CD14-positive monocyte (primary cell): ENCODE measurements at regions not wholly inside any gene's neighbourhood (a gene's known extent, or its start where the extent isn't known, plus 50 kb on each side); places are given as distances from the start of the nearest gene placed in this dataset.

Experiments used
- DNase-seq, 3 donors: peaks; one replicate each; pipeline ENCODE4 v3.0.0-alpha.2; 2011 to 2022
- H2AFZ ChIP-seq: 2 replicates; pipeline ENCODE4 v1.6.0; 2012; ENCODE audit warnings: mild to moderate bottlenecking, low read depth, low read length, inconsistent platforms; ENCODE audit not compliant: insufficient read depth, poor library complexity, severe bottlenecking
- H3K27ac ChIP-seq, 2 donors: 1 replicate in 1 of 2; 2 replicates in 1 of 2; pipeline ENCODE4 v1.5.1; 2012 to 2013; ENCODE audit warnings: low read length in 2 of 2, control low read depth in 1 of 2, inconsistent platforms in 1 of 2, low read depth in 1 of 2, mild to moderate bottlenecking in 1 of 2
- H3K27me3 ChIP-seq, 2 donors: one replicate each; pipeline versions ENCODE4 v1.6.0 to v1.6.1; 2011 to 2013; ENCODE audit warnings: low read length in 2 of 2; ENCODE audit not compliant: control insufficient read depth in 2 of 2, insufficient read depth in 2 of 2
- H3K36me3 ChIP-seq, 2 donors: replicated peaks in 1 of 2; 1 replicate in 1 of 2; 2 replicates in 1 of 2; pipeline versions ENCODE4 v1.5.1 to v1.6.1; 2012 to 2013; ENCODE audit warnings: low read length in 2 of 2, control low read depth in 1 of 2, inconsistent platforms in 1 of 2, mild to moderate bottlenecking in 1 of 2; ENCODE audit not compliant: insufficient read depth in 2 of 2, control insufficient read depth in 1 of 2
- H3K4me1 ChIP-seq, 2 donors: 1 replicate in 1 of 2; 2 replicates in 1 of 2; pipeline versions ENCODE4 v1.5.1 to v1.6.1; 2012 to 2013; ENCODE audit warnings: low read length in 2 of 2, control low read depth in 1 of 2, inconsistent platforms in 1 of 2, mild to moderate bottlenecking in 1 of 2, moderate library complexity in 1 of 2; ENCODE audit not compliant: insufficient read depth in 2 of 2, control insufficient read depth in 1 of 2
- H3K4me2 ChIP-seq: replicated peaks from 2 replicates; pipeline ENCODE3; 2012; ENCODE audit warnings: low read length, moderate library complexity, mild to moderate bottlenecking; ENCODE audit not compliant: poor library complexity, severe bottlenecking; ENCODE audit errors: extremely low read depth
- H3K4me3 ChIP-seq, 3 experiments: fragments of 200-600 bp in 1 of 3; sonication (generic) in 1 of 3; replicated peaks in 1 of 3; 1 replicate in 2 of 3; 2 replicates in 1 of 3; pipeline ENCODE4 v1.5.1; 2011 to 2013; ENCODE audit warnings: low read length in 3 of 3, mild to moderate bottlenecking in 3 of 3, control low read depth in 2 of 3, low read depth in 2 of 3, inconsistent platforms in 1 of 3, moderate library complexity in 1 of 3
- H3K79me2 ChIP-seq: 2 replicates; pipeline ENCODE4 v1.6.0; 2012; ENCODE audit warnings: mild to moderate bottlenecking, control low read depth, inconsistent platforms, low read length, moderate library complexity; ENCODE audit not compliant: insufficient read depth
- H3K9ac ChIP-seq: 2 replicates; pipeline ENCODE4 v1.6.0; 2017; ENCODE audit warnings: low read length, mild to moderate bottlenecking; ENCODE audit not compliant: insufficient read depth, poor library complexity, severe bottlenecking
- H3K9me3 ChIP-seq, 2 donors: replicated peaks in 1 of 2; 1 replicate in 1 of 2; 2 replicates in 1 of 2; pipeline versions ENCODE4 v1.5.1 to v1.6.1; 2012 to 2013; ENCODE audit warnings: low read length in 2 of 2, control low read depth in 1 of 2; ENCODE audit not compliant: control insufficient read depth in 1 of 2, insufficient read depth in 1 of 2
- H4K20me1 ChIP-seq: 2 replicates; pipeline ENCODE4 v1.6.0; 2012; ENCODE audit warnings: mild to moderate bottlenecking, low read length, control low read depth, moderate library complexity; ENCODE audit not compliant: insufficient read depth
- H3K27ac Mint-ChIP-seq, 7 donors: one replicate each; pipeline ENCODE4 v1.8.0; 2020; ENCODE audit warnings: mild to moderate bottlenecking in 7 of 7, mixed read lengths in 7 of 7, moderate library complexity in 6 of 7, inconsistent platforms in 2 of 7
- H3K27me3 Mint-ChIP-seq, 3 donors: one replicate each; pipeline ENCODE4 v1.8.0; 2021 to 2022; ENCODE audit warnings: low read depth in 3 of 3, mild to moderate bottlenecking in 3 of 3, mixed read lengths in 3 of 3, moderate library complexity in 3 of 3, inconsistent platforms in 1 of 3
- H3K36me3 Mint-ChIP-seq, 2 donors: one replicate each; pipeline ENCODE4 v1.8.0; 2020; ENCODE audit warnings: mixed read lengths in 2 of 2, inconsistent platforms in 1 of 2, mild to moderate bottlenecking in 1 of 2
- H3K4me1 Mint-ChIP-seq: one replicate; pipeline ENCODE4 v1.8.0; 2020; ENCODE audit warnings: mild to moderate bottlenecking, mixed read lengths
- H3K4me3 Mint-ChIP-seq, 2 donors: one replicate each; pipeline ENCODE4 v1.8.0; 2020; ENCODE audit warnings: mild to moderate bottlenecking in 2 of 2, mixed read lengths in 2 of 2, moderate library complexity in 1 of 2
- H3K9me3 Mint-ChIP-seq, 7 donors: one replicate each; pipeline ENCODE4 v1.8.0; 2020 to 2022; ENCODE audit warnings: mixed read lengths in 7 of 7, mild to moderate bottlenecking in 6 of 7, moderate library complexity in 6 of 7, inconsistent platforms in 2 of 7
- CTCF ChIP-seq: fragments of 200-600 bp; IDR thresholded peaks from one replicate; pipeline ENCODE4 v1.8.0; 2022; ENCODE audit warnings: antibody characterized with exemption, mild to moderate bottlenecking
- WGBS: methylation state at CpG from one replicate; pipeline ENCODE4 v1.1.5; 2013; ENCODE audit warnings: missing lambda C conversion rate; ENCODE audit not compliant: insufficient coverage; 5-methylcytosine and 5-hydroxymethylcytosine counted together
- intact Hi-C, 2 donors: fragments of 100-400 bp; cut with micrococcal nuclease; formaldehyde crosslinking; loops; one replicate each; pipeline versions ENCODE4 v1.15.0 to v1.15.1; 2023

- intact Hi-C loops = no loop called here
- H3K4me2 ChIP-seq = no peak overlapping the region
- H3K4me3 ChIP-seq = no peak overlapping the region
- H3K27me3 ChIP-seq = peaks cover 0 to 2% of the 10 kb centered on the region in 2 donors
- Mint-ChIP-seq H3K9me3 (peaks cover 0 to 4% (median 0%) of the 10 kb centered on the region in 7 donors), H3K4me3 (no peak overlapping the region), H3K27me3 (peaks cover 3 to 7% (median 6%) of the 10 kb centered on the region in 3 donors), H3K27ac (no peak overlapping the region), H3K4me1 (peaks cover 10% of the 10 kb centered on the region), H3K36me3 (no peaks in the 10 kb centered on the region)
- H3K36me3 ChIP-seq = no peaks in the 10 kb centered on the region
- H3K4me1 ChIP-seq = no peaks in the 10 kb centered on the region
- no peaks in the 10 kb centered on the region for H4K20me1 ChIP-seq
- DNase-seq = no peak
- no peak overlapping the region for H2AFZ ChIP-seq
- 96% methylated on average over 5 of the region's 6 CpGs for WGBS
- no peak overlapping the region for H3K27ac ChIP-seq
- no peak overlapping the region for H3K9ac ChIP-seq
- no peaks in the 10 kb centered on the region for H3K79me2 ChIP-seq
- no peaks in the 10 kb centered on the region for H3K9me3 ChIP-seq
- no peak for TF ChIP-seq CTCF
These were observed 217.9 kb downstream of the SREK1 start for GRCh38 chr5:66362046-66362445.

- 100% methylated on average over 4 of the region's 4 CpGs for WGBS
- Mint-ChIP-seq H3K4me1 (peaks cover 10% of the 10 kb centered on the region), H3K4me3 (no peak overlapping the region), H3K27me3 (peaks cover 3 to 7% (median 5%) of the 10 kb centered on the region in 3 donors), H3K36me3 (no peaks in the 10 kb centered on the region), H3K27ac (no peak overlapping the region), H3K9me3 (no peaks in the 10 kb centered on the region)
- H3K9ac ChIP-seq = no peak overlapping the region
- DNase-seq = no peak
- H3K36me3 ChIP-seq = no peaks in the 10 kb centered on the region
- H3K27me3 ChIP-seq = peaks cover 0 to 2% of the 10 kb centered on the region in 2 donors
- no peak overlapping the region for H3K27ac ChIP-seq
- no peak overlapping the region for H3K4me3 ChIP-seq
- no peak overlapping the region for H3K4me2 ChIP-seq
- H3K4me1 ChIP-seq = no peaks in the 10 kb centered on the region
- H4K20me1 ChIP-seq = no peaks in the 10 kb centered on the region
- H2AFZ ChIP-seq = no peak overlapping the region
- intact Hi-C loops = no loop called here
- TF ChIP-seq CTCF = no peak
- H3K79me2 ChIP-seq = no peaks in the 10 kb centered on the region
- H3K9me3 ChIP-seq = no peaks in the 10 kb centered on the region
These were observed 218.6 kb downstream of the SREK1 start for GRCh38 chr5:66362687-66363086.
